ENCODE measurements at regions not wholly inside any gene's neighbourhood (a gene's known extent, or its start where the extent isn't known, plus 50 kb on each side); places are given as distances from the start of the nearest gene placed in this dataset.

DNA sequence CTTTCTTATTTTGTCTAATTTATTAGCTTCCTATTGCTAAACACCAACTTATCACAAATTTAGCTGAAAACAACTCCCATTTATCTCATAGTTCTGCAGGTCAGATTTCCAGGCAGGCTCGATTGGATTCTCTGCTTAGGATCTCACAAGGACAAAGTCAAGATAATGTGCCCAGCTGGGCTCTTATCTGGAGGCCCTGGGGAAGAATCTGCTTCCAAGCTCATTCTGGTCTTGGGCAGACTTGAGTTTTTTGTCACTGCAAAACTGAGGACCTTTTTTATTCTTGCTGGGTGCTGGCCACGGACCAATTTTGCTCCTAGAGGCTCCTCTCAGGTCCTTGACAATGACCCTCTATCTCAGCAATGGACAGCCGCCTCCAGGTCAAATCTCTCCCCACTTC is 215.5 kb downstream of the TRIB2 start:
- Histone ChIP-seq H3K4me1 (ENCODE audit: low read depth) (peaks cover 39% of the 10 kb centered on the region), H3K27ac (peak overlapping the region; percentile 53), H3K27me3 (no peaks in the 10 kb centered on the region), H3K36me3 (no peaks in the 10 kb centered on the region), H3K4me3 (no peak overlapping the region), H3K9me3 (ENCODE audit: low read depth) (no peaks in the 10 kb centered on the region)
- DNase-seq (ENCODE audit: low read depth in 1 of 2, low spot score in 1 of 2): peak in 1 of 2 donors; percentile 31
- TF ChIP-seq, protein P1, sequence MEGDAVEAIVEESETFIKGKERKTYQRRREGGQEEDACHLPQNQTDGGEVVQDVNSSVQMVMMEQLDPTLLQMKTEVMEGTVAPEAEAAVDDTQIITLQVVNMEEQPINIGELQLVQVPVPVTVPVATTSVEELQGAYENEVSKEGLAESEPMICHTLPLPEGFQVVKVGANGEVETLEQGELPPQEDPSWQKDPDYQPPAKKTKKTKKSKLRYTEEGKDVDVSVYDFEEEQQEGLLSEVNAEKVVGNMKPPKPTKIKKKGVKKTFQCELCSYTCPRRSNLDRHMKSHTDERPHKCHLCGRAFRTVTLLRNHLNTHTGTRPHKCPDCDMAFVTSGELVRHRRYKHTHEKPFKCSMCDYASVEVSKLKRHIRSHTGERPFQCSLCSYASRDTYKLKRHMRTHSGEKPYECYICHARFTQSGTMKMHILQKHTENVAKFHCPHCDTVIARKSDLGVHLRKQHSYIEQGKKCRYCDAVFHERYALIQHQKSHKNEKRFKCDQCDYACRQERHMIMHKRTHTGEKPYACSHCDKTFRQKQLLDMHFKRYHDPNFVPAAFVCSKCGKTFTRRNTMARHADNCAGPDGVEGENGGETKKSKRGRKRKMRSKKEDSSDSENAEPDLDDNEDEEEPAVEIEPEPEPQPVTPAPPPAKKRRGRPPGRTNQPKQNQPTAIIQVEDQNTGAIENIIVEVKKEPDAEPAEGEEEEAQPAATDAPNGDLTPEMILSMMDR (IDR thresholded peaks at IDR 0.05; ENCODE audit: low read depth, low read length): no peak

- Histone ChIP-seq H3K4me1 (ENCODE audit: low read depth) (peaks cover 35% of the 10 kb centered on the region), H3K36me3 (no peaks in the 10 kb centered on the region), H3K4me3 (no peak overlapping the region), H3K27me3 (no peaks in the 10 kb centered on the region), H3K27ac (no peak overlapping the region), H3K9me3 (ENCODE audit: low read depth) (no peaks in the 10 kb centered on the region)
- TF ChIP-seq, protein P1 (IDR thresholded peaks at IDR 0.05; ENCODE audit: low read depth, low read length): no peak
- DNase-seq (ENCODE audit: low read depth in 1 of 2, low spot score in 1 of 2): no peak
Measured at GRCh38 chr2:12934146-12934756, 217.5 kb downstream of the TRIB2 start.

DNA sequence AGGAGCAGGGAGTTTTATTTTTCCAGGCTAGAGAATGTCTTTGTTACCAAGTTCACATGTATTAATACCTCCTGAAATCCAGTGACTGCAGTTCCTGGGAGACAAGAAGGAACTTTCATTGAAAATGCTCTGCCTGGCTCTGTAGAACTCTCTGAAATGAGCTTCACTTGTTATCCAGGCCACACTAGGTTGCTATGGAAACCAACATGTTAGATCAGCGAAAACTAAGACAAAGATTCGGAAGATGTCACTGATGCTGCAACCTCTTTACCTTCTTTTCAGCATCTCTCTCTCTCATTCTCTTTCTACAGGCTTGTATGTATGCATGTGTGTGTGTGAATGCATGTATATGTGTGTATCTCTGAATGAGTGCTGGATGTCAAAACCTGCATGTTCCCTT is 218.5 kb downstream of the TRIB2 start:
- Histone ChIP-seq H3K4me1 (ENCODE audit: low read depth) (peaks cover 26% of the 10 kb centered on the region), H3K4me3 (no peak overlapping the region), H3K27me3 (no peaks in the 10 kb centered on the region), H3K36me3 (no peaks in the 10 kb centered on the region), H3K27ac (no peak overlapping the region), H3K9me3 (ENCODE audit: low read depth) (no peaks in the 10 kb centered on the region)
- TF ChIP-seq, protein P1 (IDR thresholded peaks at IDR 0.05; ENCODE audit: low read depth, low read length): no peak
- no peak for DNase-seq (ENCODE audit: low read depth in 1 of 2, low spot score in 1 of 2)

DNA sequence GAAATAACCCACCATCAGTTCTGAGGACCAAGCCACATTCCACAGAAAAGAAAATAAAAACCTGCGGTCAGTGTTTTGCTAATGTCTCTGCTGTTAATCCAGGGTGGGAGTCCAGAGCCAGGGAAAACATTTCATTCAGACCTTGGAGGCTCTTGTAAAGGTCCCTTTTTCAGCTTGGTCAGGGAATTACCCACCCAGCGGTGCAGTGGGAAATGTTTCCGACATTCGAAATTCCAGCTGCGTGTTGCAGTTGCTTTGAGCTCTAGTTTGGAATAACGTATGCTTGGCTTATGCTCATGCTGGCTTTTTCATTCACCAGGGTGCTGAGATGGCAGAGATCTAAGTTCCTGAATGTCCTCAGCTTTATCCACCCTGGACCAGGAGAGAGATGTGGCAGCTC is 219.1 kb downstream of the TRIB2 start:
- TF ChIP-seq, protein P1 (IDR thresholded peaks at IDR 0.05; ENCODE audit: low read depth, low read length): no peak
- Histone ChIP-seq H3K27me3 (no peaks in the 10 kb centered on the region), H3K36me3 (no peaks in the 10 kb centered on the region), H3K27ac (no peak overlapping the region), H3K4me1 (ENCODE audit: low read depth) (peaks cover 22% of the 10 kb centered on the region), H3K4me3 (no peak overlapping the region), H3K9me3 (ENCODE audit: low read depth) (no peaks in the 10 kb centered on the region)
- DNase-seq (ENCODE audit: low read depth in 1 of 2, low spot score in 1 of 2): no peak

GRCh38 chr2:12941203-12941602 is 224.5 kb downstream of the TRIB2 start:
- Histone ChIP-seq H3K36me3 (no peaks in the 10 kb centered on the region), H3K4me3 (no peak overlapping the region), H3K9me3 (ENCODE audit: low read depth) (no peaks in the 10 kb centered on the region), H3K27me3 (no peaks in the 10 kb centered on the region), H3K4me1 (ENCODE audit: low read depth) (peaks cover 23% of the 10 kb centered on the region), H3K27ac (no peak overlapping the region)
- TF ChIP-seq, protein P1 (IDR thresholded peaks at IDR 0.05; ENCODE audit: low read depth, low read length): no peak
- no peak for DNase-seq (ENCODE audit: low read depth in 1 of 2, low spot score in 1 of 2)

Data from cardiac muscle cell (in vitro differentiated cells and primary cell).